Right lobe of liver (tissue), 6 donors: ENCODE measurements at regions not wholly inside any gene's neighbourhood (a gene's known extent, or its start where the extent isn't known, plus 50 kb on each side); places are given as distances from the start of the nearest gene placed in this dataset.

Experiments used
- ATAC-seq, 4 donors: fragments of 200-7000 bp; cut with Tn5 transposase; one replicate each; pipeline ENCODE4 v1.9.1; 2020; ENCODE audit warnings: mild to moderate bottlenecking in 4 of 4, moderate library complexity in 4 of 4
- DNase-seq, 3 donors: peaks; one replicate each; pipeline ENCODE4 v3.0.0-alpha.2; 2020
- H3K27ac ChIP-seq, 3 donors: fragments of 200-600 bp; one replicate each; pipeline ENCODE4 v1.8.0; 2022
- H3K27me3 ChIP-seq, 2 donors: fragments of 200-600 bp; one replicate each; pipeline ENCODE4 v1.8.0; 2022
- H3K36me3 ChIP-seq, 4 donors: fragments of 200-600 bp; sonication (generic) in 1 of 4; one replicate each; pipeline versions ENCODE4 v1.5.1 to v1.8.0; 2017 to 2022; ENCODE audit warnings: control low read depth in 1 of 4
- H3K4me1 ChIP-seq, 4 donors: fragments of 200-600 bp; sonication (generic) in 1 of 4; one replicate each; pipeline versions ENCODE4 v1.5.1 to v1.8.0; 2017 to 2022; ENCODE audit warnings: control low read depth in 1 of 4
- H3K4me3 ChIP-seq, 3 donors: fragments of 200-600 bp; one replicate each; pipeline ENCODE4 v1.8.0; 2022
- H3K9me3 ChIP-seq, 4 donors: fragments of 200-600 bp; sonication (generic) in 1 of 4; one replicate each; pipeline versions ENCODE4 v1.5.1 to v1.8.0; 2017 to 2022; ENCODE audit warnings: control low read depth in 1 of 4
- POLR2A ChIP-seq: fragments of 450-650 bp; IDR thresholded peaks from one replicate; pipeline ENCODE4 v1.6.1; 2017; ENCODE audit warnings: antibody characterized with exemption, mild to moderate bottlenecking
- WGBS: methylation state at CpG from one replicate; pipeline ENCODE4 v1.1.6; 2018; ENCODE audit warnings: low coverage, low lambda C conversion rate; ENCODE audit not compliant: insufficient coverage; ENCODE audit errors: missing lambda C conversion rate; 5-methylcytosine and 5-hydroxymethylcytosine counted together
- intact Hi-C, 2 donors: fragments of 100-400 bp; cut with DNase I; formaldehyde crosslinking; loops; one replicate each; pipeline versions ENCODE4 v1.11.2 to v1.14.1; 2022
- TF ChIP-seq, protein P1 (sequence below), 4 donors: fragments of 200-600 bp in 3 of 4; fragments of 450-650 bp in 1 of 4; IDR thresholded peaks; one replicate each; pipeline versions ENCODE4 v1.5.1 to v1.8.0; 2016 to 2022; ENCODE audit warnings: antibody characterized with exemption in 4 of 4, mild to moderate bottlenecking in 2 of 4
- donor health status: DM: no; HTN: yes; CAD: no.
- donor health status: DM: no; HTN: no; CAD: no.
- donor health status: DM: no; HTN: no; CAD: no.
- donor health status: DM: no; HTN: yes; CAD: no.
- donor health status: DM: no; HTN: yes; CAD: no.

DNA sequence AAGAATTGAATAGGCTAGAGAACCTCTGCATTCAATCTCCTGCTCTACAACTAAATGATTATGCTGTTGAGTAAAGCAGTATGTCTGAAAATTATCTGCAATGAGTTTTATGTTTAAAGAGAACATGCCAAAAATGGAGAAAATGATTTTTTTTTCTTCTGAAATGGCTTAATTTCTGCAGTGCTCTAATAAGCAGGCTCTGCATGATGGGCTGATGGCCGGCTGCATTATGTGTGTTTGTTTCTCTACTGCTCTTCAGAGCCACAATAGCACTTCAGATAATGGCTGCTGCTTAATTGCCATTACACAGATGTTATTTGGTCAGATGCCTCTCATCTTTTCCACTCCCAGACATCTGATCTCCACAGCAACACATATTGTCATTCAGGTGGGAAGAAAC lies 286.4 kb upstream of the DMAC1 start:
- Histone ChIP-seq H3K4me3 (no peak overlapping the region), H3K4me1 (no peaks in the 10 kb centered on the region), H3K9me3 (no peaks in the 10 kb centered on the region), H3K36me3 (no peaks in the 10 kb centered on the region), H3K27me3 (no peaks in the 10 kb centered on the region), H3K27ac (no peak overlapping the region)
- TF ChIP-seq POLR2A, result no peak
- TF ChIP-seq, protein P1, sequence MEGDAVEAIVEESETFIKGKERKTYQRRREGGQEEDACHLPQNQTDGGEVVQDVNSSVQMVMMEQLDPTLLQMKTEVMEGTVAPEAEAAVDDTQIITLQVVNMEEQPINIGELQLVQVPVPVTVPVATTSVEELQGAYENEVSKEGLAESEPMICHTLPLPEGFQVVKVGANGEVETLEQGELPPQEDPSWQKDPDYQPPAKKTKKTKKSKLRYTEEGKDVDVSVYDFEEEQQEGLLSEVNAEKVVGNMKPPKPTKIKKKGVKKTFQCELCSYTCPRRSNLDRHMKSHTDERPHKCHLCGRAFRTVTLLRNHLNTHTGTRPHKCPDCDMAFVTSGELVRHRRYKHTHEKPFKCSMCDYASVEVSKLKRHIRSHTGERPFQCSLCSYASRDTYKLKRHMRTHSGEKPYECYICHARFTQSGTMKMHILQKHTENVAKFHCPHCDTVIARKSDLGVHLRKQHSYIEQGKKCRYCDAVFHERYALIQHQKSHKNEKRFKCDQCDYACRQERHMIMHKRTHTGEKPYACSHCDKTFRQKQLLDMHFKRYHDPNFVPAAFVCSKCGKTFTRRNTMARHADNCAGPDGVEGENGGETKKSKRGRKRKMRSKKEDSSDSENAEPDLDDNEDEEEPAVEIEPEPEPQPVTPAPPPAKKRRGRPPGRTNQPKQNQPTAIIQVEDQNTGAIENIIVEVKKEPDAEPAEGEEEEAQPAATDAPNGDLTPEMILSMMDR (IDR thresholded peaks at IDR 0.05), result no peak
- no peak for DNase-seq
- 50% methylated on average over 1 of the region's 1 CpG for WGBS
- intact Hi-C loops, result no loop called here
- ATAC-seq, result no peak

DNA sequence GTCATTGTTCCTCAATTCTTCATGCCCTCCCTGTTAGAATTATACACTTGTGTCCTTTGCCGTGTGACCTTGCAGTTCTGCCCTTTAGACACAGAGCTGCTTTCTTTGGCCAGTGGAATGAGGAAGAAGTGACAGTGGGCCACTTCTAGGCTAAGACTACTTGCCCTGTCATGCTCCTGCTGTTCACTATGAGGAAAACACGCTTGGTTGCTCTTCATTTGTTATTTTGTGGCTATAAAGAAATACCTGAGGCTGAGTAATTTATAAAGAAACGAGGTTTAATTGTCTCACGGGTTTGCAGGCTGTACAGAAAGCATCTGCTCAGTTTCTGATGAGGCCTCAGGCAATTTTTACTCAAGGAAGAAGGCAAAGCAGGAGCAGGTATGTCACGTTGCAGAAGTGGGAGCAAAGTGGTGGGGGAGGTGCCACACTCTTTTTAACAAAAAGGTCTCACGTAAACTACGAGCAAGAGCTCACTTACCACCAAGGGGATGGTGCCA lies 279.1 kb upstream of the DMAC1 start:
- intact Hi-C loops, result no loop called here
- no peak for DNase-seq
- Histone ChIP-seq H3K27me3 (no peaks in the 10 kb centered on the region), H3K27ac (no peak overlapping the region), H3K4me1 (no peaks in the 10 kb centered on the region), H3K36me3 (no peaks in the 10 kb centered on the region), H3K4me3 (no peak overlapping the region), H3K9me3 (no peaks in the 10 kb centered on the region)
- TF ChIP-seq POLR2A, result no peak
- TF ChIP-seq, protein P1 (IDR thresholded peaks at IDR 0.05), result no peak
- 62% methylated on average over 6 of the region's 7 CpGs for whole genome bisulfite sequencing
- no peak for ATAC-seq

DNA sequence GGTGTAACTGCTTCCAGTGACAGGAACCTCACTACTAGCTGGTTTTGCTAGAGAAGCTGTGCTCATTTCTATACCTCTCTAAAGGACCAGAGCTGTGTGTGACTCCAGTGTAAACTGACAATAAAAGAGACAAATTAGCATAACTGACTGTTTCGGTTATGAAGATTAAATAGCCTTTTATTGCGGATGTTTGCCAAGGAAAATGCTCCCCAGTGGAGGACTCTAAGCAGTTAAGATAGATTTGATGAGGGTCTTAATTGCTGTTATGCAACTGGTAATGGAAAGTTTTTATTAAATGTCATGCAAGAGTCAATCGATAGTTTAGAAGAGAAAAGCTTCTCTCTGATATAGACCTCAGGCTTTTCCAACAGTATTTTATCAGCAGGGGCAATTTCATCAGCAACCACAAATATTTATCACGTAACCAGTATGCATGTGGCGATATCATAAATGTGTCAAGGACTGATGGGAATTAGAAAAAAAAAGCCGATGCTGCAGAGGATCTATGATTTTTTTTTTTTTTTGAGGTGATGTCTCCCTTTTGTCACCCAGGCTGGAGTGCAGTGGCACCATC lies 275.2 kb upstream of the DMAC1 start:
- Histone ChIP-seq H3K36me3 (no peaks in the 10 kb centered on the region), H3K27me3 (no peaks in the 10 kb centered on the region), H3K9me3 (no peaks in the 10 kb centered on the region), H3K4me3 (no peak overlapping the region), H3K4me1 (no peaks in the 10 kb centered on the region), H3K27ac (no peak overlapping the region)
- WGBS, result 51% methylated on average over 6 of the region's 6 CpGs
- DNase-seq (no peak), ATAC-seq (no peak)
- TF ChIP-seq, protein P1 (IDR thresholded peaks at IDR 0.05), result no peak
- TF ChIP-seq POLR2A, result no peak
- intact Hi-C loops, result no loop called here

DNA sequence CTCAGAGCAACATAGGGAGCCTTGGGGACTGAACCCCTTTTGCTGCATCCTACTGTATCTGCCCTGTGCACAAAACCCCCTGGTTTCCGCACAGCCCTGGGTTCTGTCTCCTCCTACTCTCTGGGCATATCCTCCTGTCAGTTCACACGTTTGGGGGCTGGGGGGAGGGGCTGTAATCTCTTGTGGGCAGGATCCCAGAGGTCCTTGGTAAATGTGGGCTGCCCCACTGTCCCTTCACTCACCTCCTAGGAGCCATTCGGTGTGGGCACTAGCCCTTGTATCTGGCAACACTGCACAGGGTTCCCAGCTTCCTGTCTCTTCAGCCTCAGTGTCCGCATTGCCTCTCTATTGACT lies 271.8 kb upstream of the DMAC1 start:
- intact Hi-C loops, result no loop called here
- 14% methylated on average over 4 of the region's 4 CpGs for WGBS
- ATAC-seq, result no peak
- no peak for DNase-seq
- H3K27ac ChIP-seq, result no peak overlapping the region
- no peaks in the 10 kb centered on the region for H3K9me3 ChIP-seq
- no peaks in the 10 kb centered on the region for H3K27me3 ChIP-seq
- TF ChIP-seq POLR2A, result no peak
- TF ChIP-seq, protein P1 (IDR thresholded peaks at IDR 0.05), result no peak
- H3K4me1 ChIP-seq, result no peaks in the 10 kb centered on the region
- H3K36me3 ChIP-seq, result no peaks in the 10 kb centered on the region
- H3K4me3 ChIP-seq, result no peak overlapping the region
